Kidney (tissue), 13 donors: ENCODE measurements at regions not wholly inside any gene's neighbourhood (a gene's known extent, or its start where the extent isn't known, plus 50 kb on each side); places are given as distances from the start of the nearest gene placed in this dataset.

ENCODE experiments used
- DNase-seq, 5 donors: peaks; one replicate each; pipeline ENCODE4 v3.0.0-alpha.2; 2013 to 2020
- FAIRE-seq: peaks from 2 replicates; lab custom pipeline; 2012; peaks lifted over from hg19 to GRCh38; lab: Jason Lieb, UNC
- H3K27ac ChIP-seq, 2 donors: one replicate each; pipeline ENCODE4 v1.7.0; 2013; ENCODE audit warnings: low read depth in 2 of 2, low read length in 2 of 2, inconsistent platforms in 1 of 2
- H3K27me3 ChIP-seq: one replicate; pipeline ENCODE4 v1.7.1; 2013; ENCODE audit warnings: low read length, inconsistent platforms; ENCODE audit not compliant: control insufficient read depth, insufficient read depth
- H3K36me3 ChIP-seq, 3 donors: one replicate each; pipeline versions ENCODE4 v1.7.0 to v1.7.1; 2013; ENCODE audit warnings: low read length in 3 of 3, control low read depth in 1 of 3, inconsistent platforms in 1 of 3; ENCODE audit not compliant: insufficient read depth in 3 of 3, control insufficient read depth in 2 of 3
- H3K4me1 ChIP-seq, 3 donors: one replicate each; pipeline versions ENCODE4 v1.7.0 to v1.7.1; 2013; ENCODE audit warnings: low read length in 3 of 3, inconsistent platforms in 1 of 3, low read depth in 1 of 3; ENCODE audit not compliant: control insufficient read depth in 2 of 3, insufficient read depth in 2 of 3
- H3K4me3 ChIP-seq, 3 donors: one replicate each; pipeline versions ENCODE4 v1.7.0 to v1.8.1; 2013; ENCODE audit warnings: low read length in 3 of 3, control low read depth in 1 of 3, inconsistent platforms in 1 of 3
- H3K9ac ChIP-seq, 3 donors: one replicate each; pipeline versions ENCODE4 v1.7.0 to v1.7.1; 2013; ENCODE audit warnings: low read length in 3 of 3, control low read depth in 1 of 3, inconsistent platforms in 1 of 3
- H3K9me3 ChIP-seq, 3 donors: one replicate each; pipeline versions ENCODE4 v1.7.0 to v1.7.1; 2013; ENCODE audit warnings: low read length in 3 of 3, control low read depth in 1 of 3, inconsistent platforms in 1 of 3; ENCODE audit not compliant: control insufficient read depth in 2 of 3, insufficient read depth in 1 of 3
- CTCF ChIP-seq: IDR thresholded peaks from 3 replicates; pipeline ENCODE4 v1.5.1; 2012; ENCODE audit warnings: mild to moderate bottlenecking, moderate library complexity, borderline replicate concordance; ENCODE audit not compliant: insufficient read depth; ENCODE audit errors: extremely low read depth
- intact Hi-C: fragments of 100-400 bp; cut with DNase I; formaldehyde crosslinking; loops from one replicate; pipeline ENCODE4 v1.11.1; 2022
- donor health status: control.
- donor health status: control.
- donor health status: control.
- donor health status: control.
- donor health status: control.
- donor health status: DM: yes; HTN: yes; CAD: no.
- donor health status: Normal renal cell carcinoma (clear cell type).

- intact Hi-C loops = no loop called here
- FAIRE-seq = no peak
These were observed 454.2 kb downstream of the GBE1 start for GRCh38 chr3:81307221-81307620.

GRCh38 chr3:81303321-81303720 is 458.1 kb downstream of the GBE1 start:
- no peaks in the 10 kb centered on the region for H3K4me1 ChIP-seq

More at GRCh38 chr3:81307221-81307620, 454.2 kb downstream of the GBE1 start:
- Histone ChIP-seq H3K4me3 (no peak overlapping the region), H3K4me1 (no peaks in the 10 kb centered on the region), H3K36me3 (no peaks in the 10 kb centered on the region), H3K9me3 (no peaks in the 10 kb centered on the region), H3K27me3 (no peaks in the 10 kb centered on the region), H3K27ac (no peak overlapping the region), H3K9ac (no peak overlapping the region)
- DNase-seq = no peak
- no peak for TF ChIP-seq CTCF

GRCh38 chr3:81302045-81302444 is 459.4 kb downstream of the GBE1 start:
- DNase-seq = peak in 3 of 5 donors; percentile 44 to 79 (median 64)
- TF ChIP-seq CTCF = peak; percentile 61
- H3K27me3 ChIP-seq = no peaks in the 10 kb centered on the region
- H3K4me1 ChIP-seq = no peaks in the 10 kb centered on the region
- no peak overlapping the region for H3K9ac ChIP-seq
- H3K9me3 ChIP-seq = no peaks in the 10 kb centered on the region
- no peak overlapping the region for H3K4me3 ChIP-seq
- H3K36me3 ChIP-seq = no peaks in the 10 kb centered on the region
- no peak overlapping the region for H3K27ac ChIP-seq
- no peak for FAIRE-seq
- intact Hi-C loops = no loop called here

More at GRCh38 chr3:81303321-81303720, 458.1 kb downstream of the GBE1 start:
- intact Hi-C loops = no loop called here
- Histone ChIP-seq H3K27me3 (no peaks in the 10 kb centered on the region), H3K27ac (no peak overlapping the region), H3K4me3 (no peak overlapping the region), H3K9me3 (no peaks in the 10 kb centered on the region), H3K36me3 (no peaks in the 10 kb centered on the region), H3K9ac (no peak overlapping the region)
- no peak for TF ChIP-seq CTCF
- DNase-seq (peak in 1 of 5 donors; percentile 8), FAIRE-seq (no peak)

- TF ChIP-seq CTCF = no peak
- intact Hi-C loops = no loop called here
- H3K27me3 ChIP-seq = no peaks in the 10 kb centered on the region
These were observed 460.2 kb downstream of the GBE1 start for GRCh38 chr3:81301230-81301629.

More at GRCh38 chr3:81301230-81301629, 460.2 kb downstream of the GBE1 start:
- H3K27ac ChIP-seq = no peak overlapping the region
- H3K9me3 ChIP-seq = no peaks in the 10 kb centered on the region
- no peaks in the 10 kb centered on the region for H3K4me1 ChIP-seq
- no peak overlapping the region for H3K4me3 ChIP-seq
- FAIRE-seq = no peak
- no peak overlapping the region for H3K9ac ChIP-seq
- H3K36me3 ChIP-seq = no peaks in the 10 kb centered on the region
- no peak for DNase-seq
